ENCODE measurements at regions not wholly inside any gene's neighbourhood (a gene's known extent, or its start where the extent isn't known, plus 50 kb on each side); places are given as distances from the start of the nearest gene placed in this dataset.

DNA sequence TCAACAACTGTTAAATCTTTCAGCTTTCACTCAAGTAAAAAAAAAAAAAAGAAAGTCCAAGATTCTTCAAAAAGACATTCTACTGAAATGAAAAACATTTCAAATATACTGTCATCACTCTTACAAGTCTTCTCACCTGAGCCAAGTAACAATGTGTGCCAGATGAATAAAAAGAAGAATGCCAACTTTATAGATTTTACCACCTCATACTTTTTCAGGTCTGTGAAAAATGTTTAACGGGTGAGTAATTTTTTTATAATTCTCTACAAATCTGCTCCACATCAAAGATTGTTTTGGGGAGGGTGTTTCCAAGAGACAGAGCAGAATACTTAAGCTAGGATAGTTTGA lies 181.0 kb upstream of the BMP4 start:
- no peak overlapping the region for H3K27ac ChIP-seq (replicated peaks in 1 of 4)
- H3K9me3 ChIP-seq = no peaks in the 10 kb centered on the region
- H3K27me3 ChIP-seq = no peaks in the 10 kb centered on the region
- DNase-seq (ENCODE audit: extremely low spot score) = no peak
- H3K36me3 ChIP-seq = no peaks in the 10 kb centered on the region
- H3K4me1 ChIP-seq = no peaks in the 10 kb centered on the region
- no peak overlapping the region for H3K4me3 ChIP-seq
- TF ChIP-seq, protein P1, sequence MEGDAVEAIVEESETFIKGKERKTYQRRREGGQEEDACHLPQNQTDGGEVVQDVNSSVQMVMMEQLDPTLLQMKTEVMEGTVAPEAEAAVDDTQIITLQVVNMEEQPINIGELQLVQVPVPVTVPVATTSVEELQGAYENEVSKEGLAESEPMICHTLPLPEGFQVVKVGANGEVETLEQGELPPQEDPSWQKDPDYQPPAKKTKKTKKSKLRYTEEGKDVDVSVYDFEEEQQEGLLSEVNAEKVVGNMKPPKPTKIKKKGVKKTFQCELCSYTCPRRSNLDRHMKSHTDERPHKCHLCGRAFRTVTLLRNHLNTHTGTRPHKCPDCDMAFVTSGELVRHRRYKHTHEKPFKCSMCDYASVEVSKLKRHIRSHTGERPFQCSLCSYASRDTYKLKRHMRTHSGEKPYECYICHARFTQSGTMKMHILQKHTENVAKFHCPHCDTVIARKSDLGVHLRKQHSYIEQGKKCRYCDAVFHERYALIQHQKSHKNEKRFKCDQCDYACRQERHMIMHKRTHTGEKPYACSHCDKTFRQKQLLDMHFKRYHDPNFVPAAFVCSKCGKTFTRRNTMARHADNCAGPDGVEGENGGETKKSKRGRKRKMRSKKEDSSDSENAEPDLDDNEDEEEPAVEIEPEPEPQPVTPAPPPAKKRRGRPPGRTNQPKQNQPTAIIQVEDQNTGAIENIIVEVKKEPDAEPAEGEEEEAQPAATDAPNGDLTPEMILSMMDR (IDR thresholded peaks at IDR 0.05) = no peak
- no peak for TF ChIP-seq POLR2A (IDR thresholded peaks at IDR 0.05; ENCODE audit: low read depth)
- TF ChIP-seq EP300 (IDR thresholded peaks at IDR 0.05) = no peak
- no peak for TF ChIP-seq POLR2AphosphoS5 (IDR thresholded peaks at IDR 0.05)
- intact Hi-C loops (cut with DNase I) = no loop called here
- 69% methylated on average over 1 of the region's 1 CpG for WGBS

DNA sequence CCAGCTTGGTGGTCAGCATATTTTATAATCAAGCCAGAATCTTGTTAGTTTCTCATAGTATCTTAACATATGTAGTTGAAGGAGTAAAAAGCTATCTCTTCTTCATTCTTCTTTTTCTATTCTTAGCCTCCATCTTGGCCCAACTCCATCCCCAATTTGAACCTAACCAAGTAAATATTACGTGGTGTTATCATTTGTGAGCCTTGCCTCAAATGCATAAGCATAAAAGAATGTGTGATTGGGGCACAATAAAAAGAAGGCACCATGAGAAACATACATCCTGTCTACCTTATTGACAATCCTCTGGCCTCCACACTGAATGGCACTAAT lies 181.4 kb upstream of the BMP4 start:
- Histone ChIP-seq H3K4me3 (no peak overlapping the region), H3K9me3 (no peaks in the 10 kb centered on the region), H3K27me3 (no peaks in the 10 kb centered on the region), H3K27ac (replicated peaks in 1 of 4) (no peak overlapping the region), H3K4me1 (no peaks in the 10 kb centered on the region), H3K36me3 (no peaks in the 10 kb centered on the region)
- 59% methylated on average over 1 of the region's 1 CpG for WGBS
- intact Hi-C loops (cut with DNase I) = no loop called here
- TF ChIP-seq POLR2AphosphoS5 (IDR thresholded peaks at IDR 0.05) = no peak
- no peak for TF ChIP-seq EP300 (IDR thresholded peaks at IDR 0.05)
- TF ChIP-seq, protein P1 (IDR thresholded peaks at IDR 0.05) = no peak
- no peak for TF ChIP-seq POLR2A (IDR thresholded peaks at IDR 0.05; ENCODE audit: low read depth)
- no peak for DNase-seq (ENCODE audit: extremely low spot score)

DNA sequence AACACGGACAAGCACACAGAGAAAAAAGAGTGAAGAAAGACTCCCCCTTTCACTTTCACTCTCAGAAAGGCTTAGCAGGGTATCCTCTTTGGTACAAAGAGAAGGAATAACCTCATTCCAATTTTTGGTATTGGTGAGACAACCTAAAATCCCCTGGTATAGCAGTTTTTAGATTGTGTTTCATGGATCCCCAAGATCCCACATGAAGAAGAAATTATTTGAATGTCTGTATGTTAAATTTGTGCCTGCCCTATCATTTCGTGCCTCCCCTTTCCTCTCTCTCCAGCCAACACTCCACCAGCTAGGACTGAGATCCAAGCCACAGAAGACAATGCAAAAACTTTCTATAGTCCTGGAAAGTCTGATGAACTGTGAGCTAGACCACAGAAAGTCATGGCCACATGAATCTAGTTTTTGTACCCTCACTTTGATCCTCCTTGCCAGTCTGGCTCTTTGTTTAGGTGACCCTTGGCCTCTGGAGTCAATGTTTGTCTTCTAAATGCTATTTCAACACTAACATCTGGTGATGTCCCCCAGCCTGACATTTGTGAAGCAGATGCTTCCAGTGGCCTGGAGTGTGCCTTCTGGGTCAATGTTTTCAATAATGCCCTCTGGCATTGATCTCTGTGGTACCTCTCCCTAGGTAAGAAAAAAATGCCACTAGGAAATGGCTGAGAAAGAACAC lies 181.9 kb upstream of the BMP4 start:
- Histone ChIP-seq H3K36me3 (no peaks in the 10 kb centered on the region), H3K4me1 (no peaks in the 10 kb centered on the region), H3K27me3 (no peaks in the 10 kb centered on the region), H3K9me3 (no peaks in the 10 kb centered on the region), H3K4me3 (no peak overlapping the region), H3K27ac (replicated peaks in 1 of 4) (no peak overlapping the region)
- 61% methylated on average over 2 of the region's 2 CpGs for WGBS
- TF ChIP-seq POLR2A (IDR thresholded peaks at IDR 0.05; ENCODE audit: low read depth) (no peak), POLR2AphosphoS5 (IDR thresholded peaks at IDR 0.05) (no peak), EP300 (IDR thresholded peaks at IDR 0.05) (no peak)
- TF ChIP-seq, protein P1 (IDR thresholded peaks at IDR 0.05) = no peak
- no peak for DNase-seq (ENCODE audit: extremely low spot score)
- intact Hi-C loops (cut with DNase I) = no loop called here

DNA sequence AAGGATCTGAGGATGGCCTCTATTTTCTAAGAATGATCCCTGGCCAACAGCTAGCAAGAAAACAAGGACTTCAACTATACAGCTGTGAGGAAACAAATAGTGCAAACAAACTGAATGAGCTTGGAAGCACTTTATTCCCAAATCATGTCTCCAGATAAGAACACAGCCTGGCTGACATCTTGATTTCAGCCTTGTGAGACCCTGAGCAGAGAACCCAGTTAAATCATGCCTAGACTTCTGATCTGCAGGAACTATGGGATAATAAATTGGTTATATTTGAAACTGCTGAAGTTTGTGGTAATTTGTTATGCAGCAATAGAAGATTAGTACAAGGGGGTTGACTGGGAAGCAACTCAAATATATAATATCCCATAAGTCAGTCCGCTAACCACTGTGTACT lies 183.9 kb upstream of the BMP4 start:
- no peaks in the 10 kb centered on the region for H3K27me3 ChIP-seq
- intact Hi-C loops (cut with DNase I) = no loop called here
- 80% methylated on average over 1 of the region's 1 CpG for WGBS
- no peak overlapping the region for H3K4me3 ChIP-seq
- no peak for DNase-seq (ENCODE audit: extremely low spot score)
- H3K27ac ChIP-seq (replicated peaks in 1 of 4) = no peak overlapping the region
- no peaks in the 10 kb centered on the region for H3K9me3 ChIP-seq
- TF ChIP-seq POLR2AphosphoS5 (IDR thresholded peaks at IDR 0.05) (no peak), EP300 (IDR thresholded peaks at IDR 0.05) (no peak), POLR2A (IDR thresholded peaks at IDR 0.05; ENCODE audit: low read depth) (no peak)
- TF ChIP-seq, protein P1 (IDR thresholded peaks at IDR 0.05) = no peak
- H3K4me1 ChIP-seq = no peaks in the 10 kb centered on the region
- no peaks in the 10 kb centered on the region for H3K36me3 ChIP-seq

DNA sequence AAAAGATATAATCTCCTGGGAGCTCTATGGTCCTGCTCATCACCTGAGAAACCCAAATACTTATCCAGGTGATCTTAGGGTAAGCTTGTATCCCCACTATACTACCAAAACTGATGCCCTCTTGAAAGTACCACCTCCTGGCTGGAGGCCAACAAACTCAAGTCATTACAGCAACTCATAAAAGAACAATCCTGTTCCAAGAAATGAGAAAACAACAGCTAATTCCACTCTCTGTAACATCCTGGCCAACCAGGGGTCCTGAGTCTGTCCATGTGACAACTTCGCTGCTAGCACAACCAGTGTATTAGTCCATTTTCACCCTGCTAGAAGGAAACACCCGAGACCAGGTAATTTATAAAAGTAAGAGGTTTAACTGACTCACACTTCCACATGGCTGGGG lies 190.0 kb upstream of the BMP4 start:
- Histone ChIP-seq H3K27ac (replicated peaks in 1 of 4) (no peak overlapping the region), H3K27me3 (no peaks in the 10 kb centered on the region), H3K9me3 (peaks cover 0 to 29% (median 11%) of the 10 kb centered on the region in 4 donors), H3K36me3 (no peaks in the 10 kb centered on the region), H3K4me1 (no peaks in the 10 kb centered on the region), H3K4me3 (no peak overlapping the region)
- intact Hi-C loops (cut with DNase I) = no loop called here
- DNase-seq (ENCODE audit: extremely low spot score) = no peak
- TF ChIP-seq EP300 (IDR thresholded peaks at IDR 0.05) (no peak), POLR2AphosphoS5 (IDR thresholded peaks at IDR 0.05) (no peak), POLR2A (IDR thresholded peaks at IDR 0.05; ENCODE audit: low read depth) (no peak)
- TF ChIP-seq, protein P1 (IDR thresholded peaks at IDR 0.05) = no peak
- WGBS = 86% methylated on average over 2 of the region's 2 CpGs

Data from esophagus muscularis mucosa (tissue), 4 donors.